Right lobe of liver (tissue), 4 donors: ENCODE measurements at regions not wholly inside any gene's neighbourhood (a gene's known extent, or its start where the extent isn't known, plus 50 kb on each side); places are given as distances from the start of the nearest gene placed in this dataset.

Source experiments
- POLR2A ChIP-seq: fragments of 450-650 bp; IDR thresholded peaks from one replicate; pipeline ENCODE4 v1.6.1; 2017; ENCODE audit warnings: antibody characterized with exemption, mild to moderate bottlenecking
- TF ChIP-seq, protein P1 (sequence below), 4 donors: fragments of 200-600 bp in 3 of 4; fragments of 450-650 bp in 1 of 4; IDR thresholded peaks; one replicate each; pipeline versions ENCODE4 v1.5.1 to v1.8.0; 2016 to 2022; ENCODE audit warnings: antibody characterized with exemption in 4 of 4, mild to moderate bottlenecking in 2 of 4
- donor health status: DM: no; HTN: no; CAD: no.
- donor health status: DM: no; HTN: no; CAD: no.
- donor health status: DM: no; HTN: yes; CAD: no.

DNA sequence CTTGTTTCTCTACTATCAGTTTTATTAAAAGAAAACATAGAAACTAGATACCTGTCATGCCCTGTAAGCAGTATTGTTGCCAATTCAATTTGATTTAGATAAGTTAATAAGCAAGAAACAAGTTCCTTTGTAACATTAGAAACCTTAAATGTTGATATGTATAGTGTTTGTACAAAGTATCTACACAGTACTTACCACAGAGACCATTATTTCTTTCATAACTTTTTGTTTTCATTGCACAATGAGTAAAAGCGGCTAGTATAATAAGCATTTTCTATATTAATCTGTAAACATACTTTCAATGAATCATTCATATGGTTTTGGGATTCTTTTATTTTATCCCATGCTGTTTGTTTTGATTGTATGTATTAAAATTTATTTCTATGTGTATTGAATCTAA, 305.1 kb downstream of the TTC6 start:
- TF ChIP-seq POLR2A = no peak
- TF ChIP-seq, protein P1, sequence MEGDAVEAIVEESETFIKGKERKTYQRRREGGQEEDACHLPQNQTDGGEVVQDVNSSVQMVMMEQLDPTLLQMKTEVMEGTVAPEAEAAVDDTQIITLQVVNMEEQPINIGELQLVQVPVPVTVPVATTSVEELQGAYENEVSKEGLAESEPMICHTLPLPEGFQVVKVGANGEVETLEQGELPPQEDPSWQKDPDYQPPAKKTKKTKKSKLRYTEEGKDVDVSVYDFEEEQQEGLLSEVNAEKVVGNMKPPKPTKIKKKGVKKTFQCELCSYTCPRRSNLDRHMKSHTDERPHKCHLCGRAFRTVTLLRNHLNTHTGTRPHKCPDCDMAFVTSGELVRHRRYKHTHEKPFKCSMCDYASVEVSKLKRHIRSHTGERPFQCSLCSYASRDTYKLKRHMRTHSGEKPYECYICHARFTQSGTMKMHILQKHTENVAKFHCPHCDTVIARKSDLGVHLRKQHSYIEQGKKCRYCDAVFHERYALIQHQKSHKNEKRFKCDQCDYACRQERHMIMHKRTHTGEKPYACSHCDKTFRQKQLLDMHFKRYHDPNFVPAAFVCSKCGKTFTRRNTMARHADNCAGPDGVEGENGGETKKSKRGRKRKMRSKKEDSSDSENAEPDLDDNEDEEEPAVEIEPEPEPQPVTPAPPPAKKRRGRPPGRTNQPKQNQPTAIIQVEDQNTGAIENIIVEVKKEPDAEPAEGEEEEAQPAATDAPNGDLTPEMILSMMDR (IDR thresholded peaks at IDR 0.05) = no peak
